CD4-positive, alpha-beta T cell (primary cell): ENCODE measurements at regions not wholly inside any gene's neighbourhood (a gene's known extent, or its start where the extent isn't known, plus 50 kb on each side); places are given as distances from the start of the nearest gene placed in this dataset.

ENCODE experiments used
- ATAC-seq: fragments of 200-7000 bp; cut with Tn5 transposase; one replicate; pipeline ENCODE4 v1.10.0; 2022; ENCODE audit warnings: mild to moderate bottlenecking; ENCODE audit not compliant: poor library complexity
- CTCF ChIA-PET: fragments of 350-600 bp; sonication (Branson Sonifier 250); formaldehyde crosslinking; loops from one replicate; lab custom pipeline; 2021; ENCODE audit warnings: antibody characterized with exemption, inconsistent platforms; lab: Charles Lee
- POLR2A ChIA-PET: fragments of 350-600 bp; sonication (Branson Sonifier 250); formaldehyde crosslinking; loops from one replicate; lab custom pipeline; 2021; ENCODE audit warnings: antibody characterized with exemption, inconsistent platforms; lab: Charles Lee
- DNase-seq, 14 experiments: peaks; one replicate each; pipeline ENCODE4 v3.0.0-alpha.2; 2013 to 2020; ENCODE audit warnings: mixed read lengths in 2 of 14
- H3K27ac ChIP-seq, 2 donors: one replicate each; pipeline versions ENCODE4 v1.5.1 to v1.7.0; 2013; ENCODE audit warnings: low read length in 2 of 2, low read depth in 1 of 2, mild to moderate bottlenecking in 1 of 2
- H3K27me3 ChIP-seq, 2 experiments: 1 replicate in 1 of 2; 2 replicates in 1 of 2; pipeline versions ENCODE4 v1.6.1 to v1.7.0; 2013; ENCODE audit warnings: low read length in 2 of 2, control low read depth in 1 of 2, mild to moderate bottlenecking in 1 of 2, moderate library complexity in 1 of 2; ENCODE audit not compliant: insufficient read depth in 2 of 2, control insufficient read depth in 1 of 2
- H3K36me3 ChIP-seq: one replicate; pipeline ENCODE4 v1.6.1; 2013; ENCODE audit warnings: low read length, control low read depth; ENCODE audit not compliant: insufficient read depth
- H3K4me1 ChIP-seq: one replicate; pipeline ENCODE4 v1.6.1; 2013; ENCODE audit warnings: low read length, control low read depth; ENCODE audit not compliant: insufficient read depth
- H3K4me3 ChIP-seq: one replicate; pipeline ENCODE4 v1.5.1; 2013; ENCODE audit warnings: mild to moderate bottlenecking, low read length, moderate library complexity
- H3K9me3 ChIP-seq, 2 experiments: 1 replicate in 1 of 2; 2 replicates in 1 of 2; pipeline versions ENCODE4 v1.6.1 to v1.7.0; 2013; ENCODE audit warnings: low read length in 2 of 2, mild to moderate bottlenecking in 2 of 2, control low read depth in 1 of 2, moderate library complexity in 1 of 2; ENCODE audit not compliant: control insufficient read depth in 1 of 2, insufficient read depth in 1 of 2
- H3K27ac Mint-ChIP-seq: one replicate; pipeline ENCODE4 v1.8.0; 2020; ENCODE audit warnings: mixed read lengths
- H3K27me3 Mint-ChIP-seq: one replicate; pipeline ENCODE4 v1.8.0; 2021; ENCODE audit warnings: mixed read lengths
- H3K36me3 Mint-ChIP-seq: one replicate; pipeline ENCODE4 v1.8.0; 2021; ENCODE audit warnings: low read depth, mixed read lengths
- H3K4me1 Mint-ChIP-seq: one replicate; pipeline ENCODE4 v1.8.0; 2021; ENCODE audit warnings: low read depth, mixed read lengths
- H3K4me3 Mint-ChIP-seq: one replicate; pipeline ENCODE4 v1.8.0; 2020; ENCODE audit warnings: mild to moderate bottlenecking, mixed read lengths
- H3K9me3 Mint-ChIP-seq: one replicate; pipeline ENCODE4 v1.8.0; 2020; ENCODE audit warnings: mixed read lengths
- CTCF ChIP-seq: fragments of 200-600 bp; IDR thresholded peaks from one replicate; pipeline ENCODE4 v1.8.0; 2022; ENCODE audit warnings: antibody characterized with exemption, mild to moderate bottlenecking
- intact Hi-C, 2 experiments: fragments of 100-400 bp; cut with DNase I in 1 of 2; cut with micrococcal nuclease in 1 of 2; formaldehyde crosslinking; loops; one replicate each; pipeline versions ENCODE4 v1.15.1 to v1.9.0; 2023 to 2025; cut with DNase I, micrococcal nuclease

- Histone ChIP-seq H3K4me3 (no peak overlapping the region), H3K9me3 (peaks cover 0 to 4% of the 10 kb centered on the region in 2 experiments), H3K36me3 (no peaks in the 10 kb centered on the region), H3K4me1 (no peaks in the 10 kb centered on the region), H3K27ac (no peak overlapping the region), H3K27me3 (no peaks in the 10 kb centered on the region)
- intact Hi-C loops = loop anchor here in 1 of 2 experiments (5.0 kb wide), 1 partner anchor 118 kb away; no protein-coding TSS in a partner anchor
- CTCF ChIA-PET = no interaction called here
- ATAC-seq (no peak), DNase-seq (peak in 4 of 14 experiments; percentile 4 to 52 (median 30))
- no peaks in the 10 kb centered on the region for H3K4me1 Mint-ChIP-seq
- TF ChIP-seq CTCF = peak; percentile 40
- H3K36me3 Mint-ChIP-seq = no peaks in the 10 kb centered on the region
- no peak overlapping the region for H3K4me3 Mint-ChIP-seq
- no peaks in the 10 kb centered on the region for H3K27me3 Mint-ChIP-seq
- no peaks in the 10 kb centered on the region for H3K9me3 Mint-ChIP-seq
- POLR2A ChIA-PET = no interaction called here
- H3K27ac Mint-ChIP-seq = no peak overlapping the region
Observed at GRCh38 chr3:168165390-168166269, 69.9 kb upstream of the GOLIM4 start.

- POLR2A ChIA-PET = no interaction called here
- no peak overlapping the region for H3K4me3 Mint-ChIP-seq
- Histone ChIP-seq H3K27me3 (no peaks in the 10 kb centered on the region), H3K9me3 (no peaks in the 10 kb centered on the region), H3K36me3 (no peaks in the 10 kb centered on the region), H3K27ac (no peak overlapping the region), H3K4me1 (no peaks in the 10 kb centered on the region), H3K4me3 (no peak overlapping the region)
- CTCF ChIA-PET = no interaction called here
- no peaks in the 10 kb centered on the region for H3K9me3 Mint-ChIP-seq
- no peaks in the 10 kb centered on the region for H3K36me3 Mint-ChIP-seq
- no peak overlapping the region for H3K27ac Mint-ChIP-seq
- TF ChIP-seq CTCF = no peak
- H3K4me1 Mint-ChIP-seq = no peaks in the 10 kb centered on the region
- no peaks in the 10 kb centered on the region for H3K27me3 Mint-ChIP-seq
- intact Hi-C loops = no loop called here
- ATAC-seq = no peak
- DNase-seq = no peak
Observed at GRCh38 chr3:168162172-168162571, 66.4 kb upstream of the GOLIM4 start.

GRCh38 chr3:168161696-168162095 is 66.0 kb upstream of the GOLIM4 start:
- Histone ChIP-seq H3K36me3 (no peaks in the 10 kb centered on the region), H3K4me1 (no peaks in the 10 kb centered on the region), H3K4me3 (no peak overlapping the region), H3K27ac (no peak overlapping the region), H3K27me3 (peaks cover 0 to 1% of the 10 kb centered on the region in 2 experiments), H3K9me3 (no peaks in the 10 kb centered on the region)
- Mint-ChIP-seq H3K4me1 (no peaks in the 10 kb centered on the region), H3K36me3 (no peaks in the 10 kb centered on the region), H3K9me3 (no peaks in the 10 kb centered on the region), H3K27me3 (no peaks in the 10 kb centered on the region), H3K27ac (no peak overlapping the region), H3K4me3 (no peak overlapping the region)
- no peak for TF ChIP-seq CTCF
- POLR2A ChIA-PET = no interaction called here
- DNase-seq = no peak
- ATAC-seq = no peak
- CTCF ChIA-PET = no interaction called here
- intact Hi-C loops = no loop called here
